Activated naive CD4-positive, alpha-beta T cell treated with anti-CD3 and anti-CD28 coated beads, Interleukin-2, amount 10 ng/mL, durations not matched to agents 7 days and 5 days (primary cell): ENCODE measurements at regions not wholly inside any gene's neighbourhood (a gene's known extent, or its start where the extent isn't known, plus 50 kb on each side); places are given as distances from the start of the nearest gene placed in this dataset.

Source experiments
- CTCF ChIA-PET: fragments of 350-600 bp; sonication (Branson Sonifier 250); formaldehyde crosslinking; loops from one replicate; lab custom pipeline; 2021; ENCODE audit warnings: antibody characterized with exemption; lab: Charles Lee
- DNase-seq: peaks from one replicate; pipeline ENCODE4 v3.0.0-alpha.2; 2020
- H3K27ac Mint-ChIP-seq: one replicate; pipeline ENCODE4 v1.8.0; 2021; ENCODE audit warnings: mild to moderate bottlenecking, moderate library complexity, mixed read lengths
- H3K27me3 Mint-ChIP-seq: one replicate; pipeline ENCODE4 v1.8.0; 2021; ENCODE audit warnings: mild to moderate bottlenecking, mixed read lengths
- H3K36me3 Mint-ChIP-seq: one replicate; pipeline ENCODE4 v1.8.0; 2021; ENCODE audit warnings: mixed read lengths
- H3K4me1 Mint-ChIP-seq: one replicate; pipeline ENCODE4 v1.8.0; 2021; ENCODE audit warnings: mixed read lengths
- H3K4me3 Mint-ChIP-seq: one replicate; pipeline ENCODE4 v1.8.0; 2021; ENCODE audit warnings: mild to moderate bottlenecking, moderate library complexity, mixed read lengths
- H3K9me3 Mint-ChIP-seq: one replicate; pipeline ENCODE4 v1.8.0; 2021; ENCODE audit warnings: mixed read lengths

DNA sequence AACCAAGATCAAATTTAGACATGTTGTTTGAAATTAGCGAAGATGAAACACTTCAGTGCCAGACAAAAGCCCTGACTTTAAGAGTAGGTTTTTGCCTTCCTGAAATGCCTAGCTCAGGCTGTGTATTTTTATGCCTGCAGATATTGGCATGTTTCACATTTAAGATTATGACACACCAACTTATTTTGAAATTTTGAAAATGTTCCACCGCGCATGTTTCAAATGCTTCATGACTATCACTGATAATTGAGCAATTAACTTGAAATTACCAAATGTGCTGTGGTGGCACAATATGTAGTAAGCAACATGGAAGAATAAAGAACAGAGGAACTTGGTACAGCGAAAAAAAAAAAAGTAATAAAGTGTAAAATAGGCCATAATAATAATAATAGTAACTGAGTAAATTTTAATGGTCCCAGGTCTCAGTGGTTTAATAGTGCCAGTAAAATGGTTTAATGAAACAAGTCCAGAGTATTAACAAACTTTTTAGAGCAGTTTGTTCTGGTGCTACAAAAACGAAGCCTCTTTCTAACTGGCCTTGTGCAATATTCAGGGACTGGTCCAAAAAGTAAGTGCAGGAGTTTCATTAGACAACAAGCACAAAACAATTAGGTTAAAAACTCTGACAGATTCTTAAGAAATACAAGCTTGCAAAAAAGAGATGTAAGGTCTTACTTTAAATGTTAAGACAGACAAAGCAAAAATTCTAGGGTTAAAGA lies 112.5 kb upstream of the SOX6 start:
- peaks cover 5% of the 10 kb centered on the region for H3K9me3 Mint-ChIP-seq
- DNase-seq: no peak
- CTCF ChIA-PET: no interaction called here
- H3K4me1 Mint-ChIP-seq: no peaks in the 10 kb centered on the region
- no peaks in the 10 kb centered on the region for H3K36me3 Mint-ChIP-seq
- no peak overlapping the region for H3K4me3 Mint-ChIP-seq
- no peak overlapping the region for H3K27ac Mint-ChIP-seq
- H3K27me3 Mint-ChIP-seq: no peaks in the 10 kb centered on the region

- H3K4me1 Mint-ChIP-seq: no peaks in the 10 kb centered on the region
- H3K9me3 Mint-ChIP-seq: no peaks in the 10 kb centered on the region
- H3K27ac Mint-ChIP-seq: no peak overlapping the region
- H3K27me3 Mint-ChIP-seq: no peaks in the 10 kb centered on the region
- no peaks in the 10 kb centered on the region for H3K36me3 Mint-ChIP-seq
- CTCF ChIA-PET: no interaction called here
- no peak overlapping the region for H3K4me3 Mint-ChIP-seq
- DNase-seq: no peak
Observed at GRCh38 chr11:16460508-16460907, 104.2 kb upstream of the SOX6 start.

DNA sequence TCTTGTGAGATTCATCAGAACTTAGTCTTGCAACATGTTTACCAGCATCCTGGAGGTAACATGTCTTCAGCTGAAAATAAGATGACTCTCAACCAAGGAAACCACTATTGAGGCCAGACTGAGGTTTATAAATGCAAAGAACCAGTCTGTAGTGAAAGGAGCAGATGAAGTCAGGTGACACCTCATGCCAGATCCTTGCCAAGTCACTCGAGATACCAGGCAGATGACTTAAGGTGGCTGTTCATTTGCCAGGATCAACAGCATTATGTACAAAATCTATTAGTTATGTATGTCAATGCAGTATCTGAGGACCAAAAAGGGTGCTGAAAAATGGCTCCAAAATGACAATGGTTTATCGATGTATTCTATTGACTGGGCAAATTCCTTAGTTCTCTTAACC lies 100.0 kb upstream of the SOX6 start:
- CTCF ChIA-PET: no interaction called here
- Mint-ChIP-seq H3K27ac (no peak overlapping the region), H3K9me3 (no peaks in the 10 kb centered on the region), H3K4me3 (no peak overlapping the region), H3K36me3 (no peaks in the 10 kb centered on the region), H3K4me1 (no peaks in the 10 kb centered on the region), H3K27me3 (no peaks in the 10 kb centered on the region)
- no peak for DNase-seq

- no peaks in the 10 kb centered on the region for H3K4me1 Mint-ChIP-seq
- H3K27me3 Mint-ChIP-seq: no peaks in the 10 kb centered on the region
- DNase-seq: no peak
- no peak overlapping the region for H3K4me3 Mint-ChIP-seq
- no peak overlapping the region for H3K27ac Mint-ChIP-seq
- no peaks in the 10 kb centered on the region for H3K36me3 Mint-ChIP-seq
- no peaks in the 10 kb centered on the region for H3K9me3 Mint-ChIP-seq
- CTCF ChIA-PET: no interaction called here
Observed at GRCh38 chr11:16454289-16454863, 98.0 kb upstream of the SOX6 start.

DNA sequence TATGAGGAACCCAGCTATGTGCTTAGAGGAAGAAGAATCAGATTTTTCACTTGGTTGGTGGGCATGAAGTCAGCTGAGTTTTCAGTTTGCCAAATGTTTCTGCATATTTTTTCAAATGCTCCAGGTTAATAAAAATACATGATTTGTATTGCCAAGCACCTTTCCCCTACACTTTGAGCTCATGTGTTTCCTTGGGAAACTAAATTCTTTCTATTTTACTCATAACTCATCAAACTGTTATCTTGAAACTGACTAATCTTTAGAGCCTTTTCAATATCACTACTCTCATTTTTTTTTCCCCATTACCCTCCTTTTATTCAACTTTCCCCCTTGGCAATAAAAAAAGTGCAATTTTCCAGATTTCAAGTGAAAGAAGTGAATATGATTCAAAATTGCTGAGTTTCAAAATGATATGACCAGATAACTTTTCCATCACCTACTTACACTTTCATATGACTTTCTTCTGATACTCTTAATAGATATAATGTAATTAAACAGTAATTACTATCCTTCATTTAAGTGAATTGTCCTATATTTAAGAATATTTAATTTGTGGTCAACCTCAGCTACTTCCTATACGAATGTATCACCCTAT lies 91.9 kb upstream of the SOX6 start:
- Mint-ChIP-seq H3K27me3 (no peaks in the 10 kb centered on the region), H3K4me1 (no peaks in the 10 kb centered on the region), H3K4me3 (no peak overlapping the region), H3K9me3 (no peaks in the 10 kb centered on the region), H3K36me3 (no peaks in the 10 kb centered on the region), H3K27ac (no peak overlapping the region)
- CTCF ChIA-PET: no interaction called here
- DNase-seq: no peak

GRCh38 chr11:16441461-16441860 lies 85.1 kb upstream of the SOX6 start:
- Mint-ChIP-seq H3K27ac (no peak overlapping the region), H3K27me3 (no peaks in the 10 kb centered on the region), H3K4me1 (no peaks in the 10 kb centered on the region), H3K9me3 (no peaks in the 10 kb centered on the region), H3K4me3 (no peak overlapping the region), H3K36me3 (no peaks in the 10 kb centered on the region)
- CTCF ChIA-PET: no interaction called here
- no peak for DNase-seq

DNA sequence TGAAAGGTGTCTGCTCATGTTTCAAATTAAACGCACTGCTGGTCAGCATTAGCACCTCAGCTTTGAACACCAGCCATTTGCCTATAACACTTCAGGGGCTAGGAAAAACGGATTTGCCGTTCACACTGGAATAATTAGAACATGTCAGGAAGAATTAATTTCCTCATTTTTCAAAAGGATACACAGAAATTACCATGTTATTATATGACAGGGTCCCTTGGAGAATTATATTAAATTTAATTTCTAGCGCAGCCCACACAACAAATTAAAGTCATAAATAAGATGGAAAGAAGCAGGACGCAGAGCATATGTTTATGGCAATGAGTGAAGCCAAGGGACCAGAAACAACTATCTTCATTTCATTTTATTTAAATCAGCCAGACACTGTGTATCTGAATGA lies 83.8 kb upstream of the SOX6 start:
- Mint-ChIP-seq H3K27ac (no peak overlapping the region), H3K4me1 (no peaks in the 10 kb centered on the region), H3K9me3 (no peaks in the 10 kb centered on the region), H3K4me3 (no peak overlapping the region), H3K27me3 (no peaks in the 10 kb centered on the region), H3K36me3 (no peaks in the 10 kb centered on the region)
- no peak for DNase-seq
- CTCF ChIA-PET: no interaction called here

- Mint-ChIP-seq H3K4me1 (no peaks in the 10 kb centered on the region), H3K4me3 (no peak overlapping the region), H3K9me3 (peaks cover 19% of the 10 kb centered on the region), H3K27ac (no peak overlapping the region), H3K36me3 (no peaks in the 10 kb centered on the region), H3K27me3 (no peaks in the 10 kb centered on the region)
- no peak for DNase-seq
- CTCF ChIA-PET: no interaction called here
Observed at GRCh38 chr11:16434036-16434435, 77.7 kb upstream of the SOX6 start.

DNA sequence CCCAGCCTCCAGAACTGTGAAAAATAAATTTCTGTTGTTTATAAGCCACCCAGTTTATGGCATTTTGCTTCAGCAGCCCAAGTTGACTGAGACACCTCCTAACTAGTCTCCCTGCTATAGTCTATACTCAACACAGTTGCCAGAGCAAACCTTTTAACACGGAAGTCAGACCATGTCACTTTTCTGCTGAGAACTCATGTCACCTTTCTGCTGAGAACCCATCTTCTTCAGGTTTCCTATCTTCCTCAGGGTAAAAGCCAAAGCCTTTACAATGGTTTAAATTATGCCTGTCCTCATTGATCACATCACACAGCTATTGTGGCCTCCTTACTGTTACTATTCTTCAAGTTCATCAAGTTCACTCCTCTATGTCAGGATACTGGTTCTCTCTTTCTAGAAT lies 74.3 kb upstream of the SOX6 start:
- peaks cover 29% of the 10 kb centered on the region for H3K9me3 Mint-ChIP-seq
- CTCF ChIA-PET: no interaction called here
- no peak for DNase-seq
- no peak overlapping the region for H3K4me3 Mint-ChIP-seq
- no peaks in the 10 kb centered on the region for H3K27me3 Mint-ChIP-seq
- no peaks in the 10 kb centered on the region for H3K4me1 Mint-ChIP-seq
- H3K27ac Mint-ChIP-seq: no peak overlapping the region
- H3K36me3 Mint-ChIP-seq: no peaks in the 10 kb centered on the region

DNA sequence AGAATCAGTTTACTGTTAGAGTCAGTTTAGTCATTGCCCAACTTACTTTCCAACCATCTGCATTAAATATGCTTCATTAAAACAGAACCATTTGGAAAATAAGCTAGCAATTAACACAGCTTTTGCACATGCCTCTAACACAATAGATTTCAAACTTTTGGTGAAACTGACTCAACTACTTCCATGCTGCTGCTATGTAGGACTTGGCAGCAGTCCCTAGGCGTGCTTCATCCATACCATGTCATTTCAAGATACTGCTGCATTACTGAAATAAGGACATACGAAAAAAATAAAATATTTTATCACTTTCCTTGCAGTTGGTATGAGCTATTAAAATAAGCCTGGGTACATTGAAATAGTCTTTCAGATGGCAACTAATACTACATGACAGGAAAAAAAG lies 65.5 kb upstream of the SOX6 start:
- CTCF ChIA-PET: no interaction called here
- no peak overlapping the region for H3K27ac Mint-ChIP-seq

GRCh38 chr11:16418428-16419097 lies 62.2 kb upstream of the SOX6 start:
- Mint-ChIP-seq H3K4me1 (no peaks in the 10 kb centered on the region), H3K9me3 (peaks cover 2% of the 10 kb centered on the region), H3K36me3 (no peaks in the 10 kb centered on the region)

More for the DNA sequence above, 65.5 kb upstream of the SOX6 start:
- peaks cover 16% of the 10 kb centered on the region for H3K9me3 Mint-ChIP-seq
- no peaks in the 10 kb centered on the region for H3K4me1 Mint-ChIP-seq
- no peak overlapping the region for H3K4me3 Mint-ChIP-seq
- H3K36me3 Mint-ChIP-seq: no peaks in the 10 kb centered on the region
- DNase-seq: no peak
- H3K27me3 Mint-ChIP-seq: no peaks in the 10 kb centered on the region

GRCh38 chr11:16412525-16413172 lies 56.3 kb upstream of the SOX6 start:
- no peaks in the 10 kb centered on the region for H3K4me1 Mint-ChIP-seq
- H3K27ac Mint-ChIP-seq: no peak overlapping the region
- no peaks in the 10 kb centered on the region for H3K36me3 Mint-ChIP-seq
- no peaks in the 10 kb centered on the region for H3K9me3 Mint-ChIP-seq
- no peak overlapping the region for H3K4me3 Mint-ChIP-seq
- CTCF ChIA-PET: no interaction called here
- no peak for DNase-seq
- no peaks in the 10 kb centered on the region for H3K27me3 Mint-ChIP-seq

More at GRCh38 chr11:16418428-16419097, 62.2 kb upstream of the SOX6 start:
- Mint-ChIP-seq H3K4me3 (no peak overlapping the region), H3K27me3 (no peaks in the 10 kb centered on the region), H3K27ac (no peak overlapping the region)
- DNase-seq: no peak
- CTCF ChIA-PET: no interaction called here

GRCh38 chr11:16410479-16410878 lies 54.1 kb upstream of the SOX6 start:
- DNase-seq: no peak
- no peaks in the 10 kb centered on the region for H3K9me3 Mint-ChIP-seq
- CTCF ChIA-PET: no interaction called here
- H3K4me1 Mint-ChIP-seq: no peaks in the 10 kb centered on the region
- H3K4me3 Mint-ChIP-seq: no peak overlapping the region
- H3K27me3 Mint-ChIP-seq: no peaks in the 10 kb centered on the region
- no peak overlapping the region for H3K27ac Mint-ChIP-seq
- H3K36me3 Mint-ChIP-seq: no peaks in the 10 kb centered on the region

- no peaks in the 10 kb centered on the region for H3K27me3 Mint-ChIP-seq
- no peaks in the 10 kb centered on the region for H3K9me3 Mint-ChIP-seq
- no peaks in the 10 kb centered on the region for H3K4me1 Mint-ChIP-seq
- no peak for DNase-seq
- H3K27ac Mint-ChIP-seq: no peak overlapping the region
- no peaks in the 10 kb centered on the region for H3K36me3 Mint-ChIP-seq
- H3K4me3 Mint-ChIP-seq: no peak overlapping the region
- CTCF ChIA-PET: no interaction called here
Observed at GRCh38 chr11:16408619-16409018, 52.3 kb upstream of the SOX6 start.
